ENCODE measurements at regions not wholly inside any gene's neighbourhood (a gene's known extent, or its start where the extent isn't known, plus 50 kb on each side); places are given as distances from the start of the nearest gene placed in this dataset.

DNA sequence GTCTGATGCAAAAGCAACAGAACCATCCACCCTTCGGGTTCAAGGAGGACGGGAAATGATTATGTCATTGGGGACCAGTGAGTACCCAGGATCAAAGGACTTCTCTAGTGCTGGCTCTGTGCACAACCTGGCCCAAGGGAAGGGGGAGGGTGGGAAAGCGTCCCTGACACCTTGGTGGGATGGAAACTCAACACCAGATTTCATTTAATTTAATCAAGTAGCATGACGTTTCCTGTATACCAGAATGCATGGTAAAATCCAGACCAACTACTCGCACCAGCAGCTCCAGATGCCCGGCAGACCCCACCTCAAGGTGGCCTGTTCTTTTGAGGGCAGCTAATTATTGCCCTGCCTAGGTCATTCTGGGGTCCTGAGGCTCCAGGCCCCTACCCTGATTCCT, 385.1 kb downstream of the CADM1 start:
- TF ChIP-seq, protein P1, sequence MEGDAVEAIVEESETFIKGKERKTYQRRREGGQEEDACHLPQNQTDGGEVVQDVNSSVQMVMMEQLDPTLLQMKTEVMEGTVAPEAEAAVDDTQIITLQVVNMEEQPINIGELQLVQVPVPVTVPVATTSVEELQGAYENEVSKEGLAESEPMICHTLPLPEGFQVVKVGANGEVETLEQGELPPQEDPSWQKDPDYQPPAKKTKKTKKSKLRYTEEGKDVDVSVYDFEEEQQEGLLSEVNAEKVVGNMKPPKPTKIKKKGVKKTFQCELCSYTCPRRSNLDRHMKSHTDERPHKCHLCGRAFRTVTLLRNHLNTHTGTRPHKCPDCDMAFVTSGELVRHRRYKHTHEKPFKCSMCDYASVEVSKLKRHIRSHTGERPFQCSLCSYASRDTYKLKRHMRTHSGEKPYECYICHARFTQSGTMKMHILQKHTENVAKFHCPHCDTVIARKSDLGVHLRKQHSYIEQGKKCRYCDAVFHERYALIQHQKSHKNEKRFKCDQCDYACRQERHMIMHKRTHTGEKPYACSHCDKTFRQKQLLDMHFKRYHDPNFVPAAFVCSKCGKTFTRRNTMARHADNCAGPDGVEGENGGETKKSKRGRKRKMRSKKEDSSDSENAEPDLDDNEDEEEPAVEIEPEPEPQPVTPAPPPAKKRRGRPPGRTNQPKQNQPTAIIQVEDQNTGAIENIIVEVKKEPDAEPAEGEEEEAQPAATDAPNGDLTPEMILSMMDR (IDR thresholded peaks at IDR 0.05): no peak
- TF ChIP-seq POLR2A (IDR thresholded peaks at IDR 0.05): no peak

Data from Peyer's patch (tissue), 4 donors.